Astrocyte (in vitro differentiated cells and primary cell): ENCODE measurements at regions not wholly inside any gene's neighbourhood (a gene's known extent, or its start where the extent isn't known, plus 50 kb on each side); places are given as distances from the start of the nearest gene placed in this dataset.

Experiments
- DNase-seq: peaks from one replicate; pipeline ENCODE4 v3.0.0-alpha.2; 2010; ENCODE audit warnings: low read depth
- FAIRE-seq: peaks from 2 replicates; lab custom pipeline; 2011; peaks lifted over from hg19 to GRCh38; lab: Jason Lieb, UNC
- H2AFZ ChIP-seq: 2 replicates; pipeline ENCODE4 v1.6.0; 2012; ENCODE audit warnings: low read depth, low read length, inconsistent platforms
- H3K27ac ChIP-seq: 2 replicates; pipeline ENCODE4 v1.5.1; 2011; ENCODE audit warnings: low read depth, low read length, inconsistent platforms
- H3K27me3 ChIP-seq: 2 replicates; pipeline ENCODE4 v1.6.0; 2011; ENCODE audit warnings: low read length, inconsistent platforms; ENCODE audit not compliant: insufficient read depth
- H3K36me3 ChIP-seq: 2 replicates; pipeline ENCODE4 v1.5.1; 2011; ENCODE audit warnings: low read length, inconsistent platforms; ENCODE audit not compliant: insufficient read depth
- H3K4me1 ChIP-seq: 2 replicates; pipeline ENCODE4 v1.5.1; 2011; ENCODE audit warnings: low read length, inconsistent platforms; ENCODE audit not compliant: insufficient read depth
- H3K4me2 ChIP-seq: 2 replicates; pipeline ENCODE4 v1.6.0; 2012; ENCODE audit warnings: low read length, inconsistent platforms
- H3K4me3 ChIP-seq: 2 replicates; pipeline ENCODE4 v1.5.1; 2011; ENCODE audit warnings: low read depth, mild to moderate bottlenecking, low read length, inconsistent platforms; ENCODE audit not compliant: insufficient read depth
- H3K79me2 ChIP-seq: 2 replicates; pipeline ENCODE4 v1.6.0; 2012; ENCODE audit warnings: mild to moderate bottlenecking, low read length, inconsistent platforms; ENCODE audit not compliant: insufficient read depth
- H3K9ac ChIP-seq: 2 replicates; pipeline ENCODE4 v1.6.0; 2012; ENCODE audit warnings: mild to moderate bottlenecking, low read length, inconsistent platforms
- H3K9me3 ChIP-seq: 2 replicates; pipeline ENCODE4 v1.5.1; 2012; ENCODE audit warnings: low read depth, mild to moderate bottlenecking, low read length, inconsistent platforms; ENCODE audit not compliant: insufficient read depth
- H4K20me1 ChIP-seq: 2 replicates; pipeline ENCODE4 v1.6.0; 2012; ENCODE audit warnings: low read length, inconsistent platforms; ENCODE audit not compliant: insufficient read depth
- H3K27ac Mint-ChIP-seq: one replicate; pipeline ENCODE4 v1.8.0; 2021; ENCODE audit warnings: mild to moderate bottlenecking, mixed read lengths; ENCODE audit not compliant: unreplicated experiment
- H3K27me3 Mint-ChIP-seq: one replicate; pipeline ENCODE4 v1.8.0; 2021; ENCODE audit warnings: low read depth, mixed read lengths; ENCODE audit not compliant: unreplicated experiment
- H3K36me3 Mint-ChIP-seq: one replicate; pipeline ENCODE4 v1.8.0; 2021; ENCODE audit warnings: low read depth, mixed read lengths; ENCODE audit not compliant: unreplicated experiment
- H3K4me1 Mint-ChIP-seq: one replicate; pipeline ENCODE4 v1.8.0; 2021; ENCODE audit warnings: low read depth, mixed read lengths; ENCODE audit not compliant: unreplicated experiment
- H3K4me3 Mint-ChIP-seq: one replicate; pipeline ENCODE4 v1.8.0; 2021; ENCODE audit warnings: mild to moderate bottlenecking, moderate library complexity, mixed read lengths; ENCODE audit not compliant: unreplicated experiment
- H3K9me3 Mint-ChIP-seq: one replicate; pipeline ENCODE4 v1.8.0; 2021; ENCODE audit warnings: mild to moderate bottlenecking, mixed read lengths; ENCODE audit not compliant: unreplicated experiment
- EZH2 ChIP-seq: IDR thresholded peaks from 2 replicates; pipeline ENCODE4 v1.6.1; 2012; ENCODE audit warnings: mild to moderate bottlenecking, low read length, inconsistent platforms; ENCODE audit not compliant: insufficient read depth
- TF ChIP-seq, protein P1 (sequence below): IDR thresholded peaks from 2 replicates; pipeline ENCODE4 v1.5.1; 2011; ENCODE audit warnings: low read depth, mild to moderate bottlenecking, inconsistent platforms, low read length, moderate library complexity; ENCODE audit not compliant: insufficient read depth

DNA sequence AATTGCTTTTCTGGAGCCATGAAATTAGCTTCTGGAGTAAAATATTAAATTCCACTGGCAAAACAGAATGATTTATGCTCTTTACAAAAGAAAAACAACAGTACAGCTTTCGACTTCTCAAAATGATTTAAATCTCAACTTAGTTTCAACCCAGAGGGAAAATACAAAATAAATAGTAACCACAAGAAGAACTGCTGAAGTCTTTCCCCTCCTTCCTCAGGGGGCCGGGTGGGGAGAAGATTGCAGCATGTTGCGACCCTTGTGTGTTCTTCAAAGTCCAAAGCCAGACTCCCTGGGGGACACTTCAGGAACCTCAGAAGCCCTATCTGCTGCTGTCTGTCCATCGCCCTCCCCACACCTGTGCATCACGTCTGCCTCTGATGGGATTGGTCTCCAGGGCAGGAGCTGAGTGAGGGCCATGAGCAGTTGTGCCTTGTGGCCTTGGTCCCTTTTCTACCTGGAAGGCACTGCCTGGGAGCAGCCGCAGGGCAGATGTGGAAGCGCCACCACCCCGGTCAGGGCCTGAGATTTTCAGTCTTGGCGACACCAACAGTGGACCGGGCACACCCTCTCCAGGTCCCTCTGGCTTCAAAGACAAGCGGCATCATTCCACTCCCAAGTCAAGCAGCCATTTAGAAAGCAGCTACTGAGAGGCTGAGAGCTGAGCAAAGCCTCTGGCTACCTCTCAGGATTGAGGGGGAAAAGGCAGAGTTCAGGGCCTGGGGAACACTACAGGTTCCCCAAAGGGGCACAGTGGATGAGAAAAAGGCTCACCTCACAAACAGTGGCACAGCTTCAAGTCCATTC is 210.1 kb upstream of the RAB6C start:
- no peak overlapping the region for H2AFZ ChIP-seq

DNA sequence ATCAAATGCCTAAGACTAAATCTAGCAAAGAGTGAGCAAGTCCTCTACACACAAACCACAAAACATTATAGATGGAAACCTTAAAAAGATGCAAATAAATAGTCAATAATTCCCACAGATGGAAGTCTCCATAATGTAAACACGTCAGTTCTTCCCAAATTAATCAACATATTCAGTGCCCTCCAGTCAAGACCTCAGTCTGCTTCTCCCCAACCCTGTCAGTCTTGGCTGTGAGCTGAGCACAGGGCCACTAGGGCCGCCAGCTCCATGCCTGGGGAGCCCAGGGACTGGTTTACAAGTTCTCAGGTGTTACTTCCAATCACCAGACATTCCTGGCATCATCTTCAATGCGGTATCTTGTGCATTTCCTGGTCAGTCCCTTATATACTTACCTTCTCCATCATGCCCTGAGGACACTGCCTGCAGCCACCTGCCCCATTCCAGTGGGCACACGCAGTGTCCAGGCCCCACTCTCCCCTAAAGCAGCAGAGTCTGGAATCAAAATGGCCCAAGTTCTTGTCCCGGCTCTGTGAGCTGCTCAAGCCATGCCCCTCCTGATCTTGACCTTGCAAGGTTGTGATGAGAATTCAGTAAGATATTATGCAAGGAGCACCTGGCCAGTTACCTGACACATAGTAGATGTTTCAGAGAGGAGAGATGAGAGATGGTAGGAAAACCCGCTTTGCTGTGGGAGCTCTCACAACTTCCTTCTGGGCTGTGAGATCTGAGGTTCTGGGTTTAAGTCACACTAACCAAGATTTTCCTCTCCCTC is 207.9 kb upstream of the RAB6C start:
- DNase-seq (no peak), FAIRE-seq (no peak)
- H3K36me3 Mint-ChIP-seq: no peaks in the 10 kb centered on the region
- H3K36me3 ChIP-seq: no peaks in the 10 kb centered on the region
- H3K4me3 ChIP-seq: no peak overlapping the region
- H3K9ac ChIP-seq: no peak overlapping the region
- no peaks in the 10 kb centered on the region for H3K79me2 ChIP-seq
- H3K4me1 ChIP-seq: no peaks in the 10 kb centered on the region
- peaks cover 16% of the 10 kb centered on the region for H3K27me3 Mint-ChIP-seq
- H3K9me3 ChIP-seq: no peaks in the 10 kb centered on the region
- no peaks in the 10 kb centered on the region for H3K9me3 Mint-ChIP-seq
- no peaks in the 10 kb centered on the region for H4K20me1 ChIP-seq
- H3K27ac ChIP-seq: no peak overlapping the region
- no peaks in the 10 kb centered on the region for H3K4me1 Mint-ChIP-seq
- TF ChIP-seq, protein P1, sequence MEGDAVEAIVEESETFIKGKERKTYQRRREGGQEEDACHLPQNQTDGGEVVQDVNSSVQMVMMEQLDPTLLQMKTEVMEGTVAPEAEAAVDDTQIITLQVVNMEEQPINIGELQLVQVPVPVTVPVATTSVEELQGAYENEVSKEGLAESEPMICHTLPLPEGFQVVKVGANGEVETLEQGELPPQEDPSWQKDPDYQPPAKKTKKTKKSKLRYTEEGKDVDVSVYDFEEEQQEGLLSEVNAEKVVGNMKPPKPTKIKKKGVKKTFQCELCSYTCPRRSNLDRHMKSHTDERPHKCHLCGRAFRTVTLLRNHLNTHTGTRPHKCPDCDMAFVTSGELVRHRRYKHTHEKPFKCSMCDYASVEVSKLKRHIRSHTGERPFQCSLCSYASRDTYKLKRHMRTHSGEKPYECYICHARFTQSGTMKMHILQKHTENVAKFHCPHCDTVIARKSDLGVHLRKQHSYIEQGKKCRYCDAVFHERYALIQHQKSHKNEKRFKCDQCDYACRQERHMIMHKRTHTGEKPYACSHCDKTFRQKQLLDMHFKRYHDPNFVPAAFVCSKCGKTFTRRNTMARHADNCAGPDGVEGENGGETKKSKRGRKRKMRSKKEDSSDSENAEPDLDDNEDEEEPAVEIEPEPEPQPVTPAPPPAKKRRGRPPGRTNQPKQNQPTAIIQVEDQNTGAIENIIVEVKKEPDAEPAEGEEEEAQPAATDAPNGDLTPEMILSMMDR: no peak
- TF ChIP-seq EZH2: no peak
- no peak overlapping the region for H3K4me3 Mint-ChIP-seq
- no peak overlapping the region for H3K27ac Mint-ChIP-seq
- H3K27me3 ChIP-seq: no peaks in the 10 kb centered on the region
- no peak overlapping the region for H3K4me2 ChIP-seq
- no peak overlapping the region for H2AFZ ChIP-seq

More for the DNA sequence above, 210.1 kb upstream of the RAB6C start:
- H3K4me1 ChIP-seq: no peaks in the 10 kb centered on the region
- H3K27ac ChIP-seq: no peak overlapping the region
- peaks cover 24% of the 10 kb centered on the region for H3K27me3 Mint-ChIP-seq
- FAIRE-seq (no peak), DNase-seq (no peak)
- no peak overlapping the region for H3K4me3 Mint-ChIP-seq
- H3K36me3 ChIP-seq: no peaks in the 10 kb centered on the region
- H3K4me2 ChIP-seq: no peak overlapping the region
- no peak overlapping the region for H3K4me3 ChIP-seq
- no peaks in the 10 kb centered on the region for H4K20me1 ChIP-seq
- H3K36me3 Mint-ChIP-seq: no peaks in the 10 kb centered on the region
- H3K4me1 Mint-ChIP-seq: no peaks in the 10 kb centered on the region
- H3K9ac ChIP-seq: no peak overlapping the region
- H3K79me2 ChIP-seq: no peaks in the 10 kb centered on the region
- TF ChIP-seq, protein P1: no peak
- no peak for TF ChIP-seq EZH2
- no peaks in the 10 kb centered on the region for H3K9me3 ChIP-seq
- H3K9me3 Mint-ChIP-seq: no peaks in the 10 kb centered on the region
- no peak overlapping the region for H3K27ac Mint-ChIP-seq
- no peaks in the 10 kb centered on the region for H3K27me3 ChIP-seq
